HEK293 (cell line): ENCODE measurements at regions not wholly inside any gene's neighbourhood (a gene's known extent, or its start where the extent isn't known, plus 50 kb on each side); places are given as distances from the start of the nearest gene placed in this dataset.

ENCODE experiments used
- HIC1 ChIP-seq: fragments of 450-650 bp; formaldehyde crosslinking; IDR thresholded peaks from 2 replicates; pipeline ENCODE4 v1.5.1; 2016; ENCODE audit warnings: missing biosample characterization, missing genetic modification characterization
- ZBTB17 ChIP-seq: fragments of 450-650 bp; formaldehyde crosslinking; IDR thresholded peaks from 2 replicates; pipeline ENCODE4 v1.5.1; 2016; ENCODE audit warnings: missing biosample characterization, missing genetic modification characterization
- ZNF211 ChIP-seq: fragments of 450-650 bp; formaldehyde crosslinking; IDR thresholded peaks from 2 replicates; pipeline ENCODE4 v1.5.1; 2016; ENCODE audit warnings: low read depth, missing biosample characterization, missing genetic modification characterization
- ZNF274 ChIP-seq, 2 experiments: fragments of 200-500 bp in 1 of 2; fragments of 450-650 bp in 1 of 2; sonication (Bioruptor generic) in 1 of 2; formaldehyde crosslinking in 1 of 2; IDR thresholded peaks; 2 replicates each; pipeline versions ENCODE4 v1.5.1 to v1.6.1; 2014 to 2016; ENCODE audit warnings: borderline replicate concordance in 1 of 2, inconsistent platforms in 1 of 2, low read length in 1 of 2, missing biosample characterization in 1 of 2, missing genetic modification characterization in 1 of 2
- ZNF426 ChIP-seq: fragments of 450-650 bp; formaldehyde crosslinking; IDR thresholded peaks from 2 replicates; pipeline ENCODE4 v1.5.1; 2017; ENCODE audit warnings: missing biosample characterization, missing genetic modification characterization, mild to moderate bottlenecking, inconsistent platforms, moderate library complexity
- ZNF521 ChIP-seq: fragments of 450-650 bp; formaldehyde crosslinking; IDR thresholded peaks from 2 replicates; pipeline ENCODE4 v1.5.1; 2017; ENCODE audit warnings: missing biosample characterization, mild to moderate bottlenecking, missing genetic modification characterization
- ZNF530 ChIP-seq: fragments of 450-650 bp; formaldehyde crosslinking; IDR thresholded peaks from 2 replicates; pipeline ENCODE4 v1.5.1; 2016; ENCODE audit warnings: low read depth, missing biosample characterization, missing genetic modification characterization
- TF ChIP-seq, protein P1 (sequence below): fragments of 450-650 bp; formaldehyde crosslinking; IDR thresholded peaks from 2 replicates; pipeline ENCODE4 v1.5.1; 2016; ENCODE audit warnings: missing biosample characterization, missing genetic modification characterization
- TF ChIP-seq, protein P2 (sequence below): fragments of 450-650 bp; formaldehyde crosslinking; IDR thresholded peaks from 2 replicates; pipeline ENCODE4 v1.5.1; 2016; ENCODE audit warnings: missing biosample characterization, missing genetic modification characterization

GRCh38 chr3:145266368-145266767 lies 894.6 kb downstream of the PLOD2 start:
- no peak for TF ChIP-seq ZNF426 (tag by site-specific recombination)
- TF ChIP-seq, protein P1, sequence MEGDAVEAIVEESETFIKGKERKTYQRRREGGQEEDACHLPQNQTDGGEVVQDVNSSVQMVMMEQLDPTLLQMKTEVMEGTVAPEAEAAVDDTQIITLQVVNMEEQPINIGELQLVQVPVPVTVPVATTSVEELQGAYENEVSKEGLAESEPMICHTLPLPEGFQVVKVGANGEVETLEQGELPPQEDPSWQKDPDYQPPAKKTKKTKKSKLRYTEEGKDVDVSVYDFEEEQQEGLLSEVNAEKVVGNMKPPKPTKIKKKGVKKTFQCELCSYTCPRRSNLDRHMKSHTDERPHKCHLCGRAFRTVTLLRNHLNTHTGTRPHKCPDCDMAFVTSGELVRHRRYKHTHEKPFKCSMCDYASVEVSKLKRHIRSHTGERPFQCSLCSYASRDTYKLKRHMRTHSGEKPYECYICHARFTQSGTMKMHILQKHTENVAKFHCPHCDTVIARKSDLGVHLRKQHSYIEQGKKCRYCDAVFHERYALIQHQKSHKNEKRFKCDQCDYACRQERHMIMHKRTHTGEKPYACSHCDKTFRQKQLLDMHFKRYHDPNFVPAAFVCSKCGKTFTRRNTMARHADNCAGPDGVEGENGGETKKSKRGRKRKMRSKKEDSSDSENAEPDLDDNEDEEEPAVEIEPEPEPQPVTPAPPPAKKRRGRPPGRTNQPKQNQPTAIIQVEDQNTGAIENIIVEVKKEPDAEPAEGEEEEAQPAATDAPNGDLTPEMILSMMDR = no peak
- TF ChIP-seq ZNF521 (tag by site-specific recombination) = no peak
- TF ChIP-seq HIC1 (tag by site-specific recombination) = no peak
- no peak for TF ChIP-seq ZNF274 (IDR thresholded peaks at IDR 0.05; ENCODE audit: low read length)
- TF ChIP-seq ZNF274 (tag by site-specific recombination; IDR thresholded peaks at IDR 0.05; ENCODE audit: borderline replicate concordance) = no peak
- no peak for TF ChIP-seq ZNF530 (tag by site-specific recombination)
- TF ChIP-seq ZNF211 (tag by site-specific recombination) = no peak
- TF ChIP-seq, protein P2, sequence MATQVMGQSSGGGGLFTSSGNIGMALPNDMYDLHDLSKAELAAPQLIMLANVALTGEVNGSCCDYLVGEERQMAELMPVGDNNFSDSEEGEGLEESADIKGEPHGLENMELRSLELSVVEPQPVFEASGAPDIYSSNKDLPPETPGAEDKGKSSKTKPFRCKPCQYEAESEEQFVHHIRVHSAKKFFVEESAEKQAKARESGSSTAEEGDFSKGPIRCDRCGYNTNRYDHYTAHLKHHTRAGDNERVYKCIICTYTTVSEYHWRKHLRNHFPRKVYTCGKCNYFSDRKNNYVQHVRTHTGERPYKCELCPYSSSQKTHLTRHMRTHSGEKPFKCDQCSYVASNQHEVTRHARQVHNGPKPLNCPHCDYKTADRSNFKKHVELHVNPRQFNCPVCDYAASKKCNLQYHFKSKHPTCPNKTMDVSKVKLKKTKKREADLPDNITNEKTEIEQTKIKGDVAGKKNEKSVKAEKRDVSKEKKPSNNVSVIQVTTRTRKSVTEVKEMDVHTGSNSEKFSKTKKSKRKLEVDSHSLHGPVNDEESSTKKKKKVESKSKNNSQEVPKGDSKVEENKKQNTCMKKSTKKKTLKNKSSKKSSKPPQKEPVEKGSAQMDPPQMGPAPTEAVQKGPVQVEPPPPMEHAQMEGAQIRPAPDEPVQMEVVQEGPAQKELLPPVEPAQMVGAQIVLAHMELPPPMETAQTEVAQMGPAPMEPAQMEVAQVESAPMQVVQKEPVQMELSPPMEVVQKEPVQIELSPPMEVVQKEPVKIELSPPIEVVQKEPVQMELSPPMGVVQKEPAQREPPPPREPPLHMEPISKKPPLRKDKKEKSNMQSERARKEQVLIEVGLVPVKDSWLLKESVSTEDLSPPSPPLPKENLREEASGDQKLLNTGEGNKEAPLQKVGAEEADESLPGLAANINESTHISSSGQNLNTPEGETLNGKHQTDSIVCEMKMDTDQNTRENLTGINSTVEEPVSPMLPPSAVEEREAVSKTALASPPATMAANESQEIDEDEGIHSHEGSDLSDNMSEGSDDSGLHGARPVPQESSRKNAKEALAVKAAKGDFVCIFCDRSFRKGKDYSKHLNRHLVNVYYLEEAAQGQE (tag by site-specific recombination) = no peak
- TF ChIP-seq ZBTB17 (tag by site-specific recombination) = no peak
